Sigmoid colon (tissue), 6 donors: ENCODE measurements at regions not wholly inside any gene's neighbourhood (a gene's known extent, or its start where the extent isn't known, plus 50 kb on each side); places are given as distances from the start of the nearest gene placed in this dataset.
A peak's percentile ranks its signal among the peaks of the same experiment; 100 is the strongest.

ENCODE experiments used
- DNase-seq: peaks from one replicate; pipeline ENCODE4 v3.0.0-alpha.2; 2019
- H3K27ac ChIP-seq, 4 donors: fragments of 200-600 bp; sonication (generic); one replicate each; pipeline ENCODE4 v1.5.1; 2016 to 2019; ENCODE audit warnings: mild to moderate bottlenecking in 1 of 4
- H3K27me3 ChIP-seq, 3 donors: fragments of 200-600 bp; sonication (generic); one replicate each; pipeline ENCODE4 v1.5.1; 2019; ENCODE audit warnings: mild to moderate bottlenecking in 1 of 3
- H3K36me3 ChIP-seq, 4 donors: fragments of 200-600 bp; sonication (generic); one replicate each; pipeline ENCODE4 v1.5.1; 2016 to 2019
- H3K4me1 ChIP-seq, 4 donors: fragments of 200-600 bp; sonication (generic); one replicate each; pipeline ENCODE4 v1.5.1; 2017 to 2019
- H3K4me3 ChIP-seq, 4 donors: fragments of 200-600 bp; sonication (generic); one replicate each; pipeline ENCODE4 v1.5.1; 2017 to 2019; ENCODE audit warnings: mild to moderate bottlenecking in 2 of 4, moderate library complexity in 1 of 4
- H3K9me3 ChIP-seq, 4 donors: fragments of 200-600 bp in 3 of 4; sonication (generic) in 3 of 4; one replicate each; pipeline versions ENCODE4 v1.5.1 to v1.6.1; 2013 to 2019
- EP300 ChIP-seq, 4 donors: sonication (generic); formaldehyde crosslinking; IDR thresholded peaks; one replicate each; pipeline ENCODE4 v1.6.1; 2017; ENCODE audit warnings: antibody characterized with exemption in 4 of 4
- POLR2A ChIP-seq, 2 donors: fragments of 450-650 bp; IDR thresholded peaks; one replicate each; pipeline ENCODE4 v1.6.1; 2016; ENCODE audit warnings: antibody characterized with exemption in 2 of 2, mild to moderate bottlenecking in 2 of 2, moderate library complexity in 2 of 2
- POLR2AphosphoS5 ChIP-seq, 4 donors: sonication (generic); formaldehyde crosslinking; IDR thresholded peaks; one replicate each; pipeline ENCODE4 v1.6.1; 2017; ENCODE audit warnings: antibody characterized with exemption in 4 of 4
- WGBS, 2 donors: extraction: QIAGEN DNeasy Blood & Tissue Kit; methylation state at CpG; one replicate each; pipeline ENCODE4 v1.1.7; 2013; 5-methylcytosine and 5-hydroxymethylcytosine counted together
- intact Hi-C: fragments of 100-400 bp; cut with DNase I; formaldehyde crosslinking; loops from one replicate; pipeline ENCODE4 v1.15.1; 2023
- TF ChIP-seq, protein P1 (sequence below), 4 experiments: fragments of 450-650 bp in 3 of 4; fragments of 200-600 bp in 1 of 4; IDR thresholded peaks; one replicate each; pipeline ENCODE4 v1.5.1; 2016 to 2019; ENCODE audit warnings: antibody characterized with exemption in 4 of 4, mild to moderate bottlenecking in 3 of 4, moderate library complexity in 2 of 4
- donor health status: healthy with polysubstance abuse.
- donor health status: healthy.

GRCh38 chr2:18433872-18434271, 126.6 kb downstream of the RDH14 start:
- Histone ChIP-seq H3K36me3 (no peaks in the 10 kb centered on the region), H3K27ac (peak overlapping the region in 3 of 4 donors; percentile 53 to 65 (median 64)), H3K4me1 (peaks cover 0 to 33% (median 23%) of the 10 kb centered on the region in 4 donors), H3K9me3 (no peaks in the 10 kb centered on the region), H3K4me3 (no peak overlapping the region), H3K27me3 (no peaks in the 10 kb centered on the region)
- whole genome bisulfite sequencing, 2 donors: 75 to 91% methylated on average over 1 of the region's 1 CpG
- TF ChIP-seq POLR2AphosphoS5 (IDR thresholded peaks at IDR 0.05) (no peak), POLR2A (IDR thresholded peaks at IDR 0.05) (no peak), EP300 (IDR thresholded peaks at IDR 0.05) (no peak)
- TF ChIP-seq, protein P1, sequence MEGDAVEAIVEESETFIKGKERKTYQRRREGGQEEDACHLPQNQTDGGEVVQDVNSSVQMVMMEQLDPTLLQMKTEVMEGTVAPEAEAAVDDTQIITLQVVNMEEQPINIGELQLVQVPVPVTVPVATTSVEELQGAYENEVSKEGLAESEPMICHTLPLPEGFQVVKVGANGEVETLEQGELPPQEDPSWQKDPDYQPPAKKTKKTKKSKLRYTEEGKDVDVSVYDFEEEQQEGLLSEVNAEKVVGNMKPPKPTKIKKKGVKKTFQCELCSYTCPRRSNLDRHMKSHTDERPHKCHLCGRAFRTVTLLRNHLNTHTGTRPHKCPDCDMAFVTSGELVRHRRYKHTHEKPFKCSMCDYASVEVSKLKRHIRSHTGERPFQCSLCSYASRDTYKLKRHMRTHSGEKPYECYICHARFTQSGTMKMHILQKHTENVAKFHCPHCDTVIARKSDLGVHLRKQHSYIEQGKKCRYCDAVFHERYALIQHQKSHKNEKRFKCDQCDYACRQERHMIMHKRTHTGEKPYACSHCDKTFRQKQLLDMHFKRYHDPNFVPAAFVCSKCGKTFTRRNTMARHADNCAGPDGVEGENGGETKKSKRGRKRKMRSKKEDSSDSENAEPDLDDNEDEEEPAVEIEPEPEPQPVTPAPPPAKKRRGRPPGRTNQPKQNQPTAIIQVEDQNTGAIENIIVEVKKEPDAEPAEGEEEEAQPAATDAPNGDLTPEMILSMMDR (IDR thresholded peaks at IDR 0.05): no peak
- DNase-seq: no peak
- intact Hi-C loops: loop anchor here (5.0 kb wide), 1 partner anchor 47 kb away; no protein-coding TSS in a partner anchor

DNA sequence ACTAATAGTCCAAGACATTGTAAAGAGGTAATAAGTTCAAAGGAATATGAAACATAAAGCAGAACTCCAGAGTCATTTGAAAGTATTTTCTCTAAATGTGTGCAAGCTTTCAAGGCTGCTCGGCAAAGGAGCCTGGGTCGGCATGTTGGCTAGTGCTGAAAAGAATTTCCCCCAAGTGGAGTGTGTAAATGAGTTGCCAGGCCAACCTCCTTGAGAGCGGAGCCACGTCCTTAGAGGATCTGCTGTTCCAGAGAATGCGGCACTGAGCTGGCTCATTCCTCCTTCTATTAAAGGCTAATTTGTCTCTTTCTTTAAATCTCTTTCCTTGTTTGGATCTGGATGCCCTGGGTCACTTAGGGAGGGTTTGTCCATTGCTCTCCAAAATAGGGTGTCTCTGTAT, 127.5 kb downstream of the RDH14 start:
- peaks cover 0 to 33% (median 23%) of the 10 kb centered on the region in 4 donors for H3K4me1 ChIP-seq
- no peaks in the 10 kb centered on the region for H3K36me3 ChIP-seq
- WGBS, 2 donors: 40 to 61% methylated on average over 5 of the region's 5 CpGs
- peak overlapping the region; percentile 24 to 65 (median 58) for H3K27ac ChIP-seq
- intact Hi-C loops: loop anchor here (5.0 kb wide), 1 partner anchor 46 kb away; no protein-coding TSS in a partner anchor
- no peaks in the 10 kb centered on the region for H3K27me3 ChIP-seq
- H3K4me3 ChIP-seq: no peak overlapping the region
- TF ChIP-seq EP300 (IDR thresholded peaks at IDR 0.05) (no peak), POLR2AphosphoS5 (IDR thresholded peaks at IDR 0.05) (peak in 3 of 4 donors; percentile 16 to 36 (median 22))
- no peaks in the 10 kb centered on the region for H3K9me3 ChIP-seq
- peak; percentile 71 for DNase-seq

DNA sequence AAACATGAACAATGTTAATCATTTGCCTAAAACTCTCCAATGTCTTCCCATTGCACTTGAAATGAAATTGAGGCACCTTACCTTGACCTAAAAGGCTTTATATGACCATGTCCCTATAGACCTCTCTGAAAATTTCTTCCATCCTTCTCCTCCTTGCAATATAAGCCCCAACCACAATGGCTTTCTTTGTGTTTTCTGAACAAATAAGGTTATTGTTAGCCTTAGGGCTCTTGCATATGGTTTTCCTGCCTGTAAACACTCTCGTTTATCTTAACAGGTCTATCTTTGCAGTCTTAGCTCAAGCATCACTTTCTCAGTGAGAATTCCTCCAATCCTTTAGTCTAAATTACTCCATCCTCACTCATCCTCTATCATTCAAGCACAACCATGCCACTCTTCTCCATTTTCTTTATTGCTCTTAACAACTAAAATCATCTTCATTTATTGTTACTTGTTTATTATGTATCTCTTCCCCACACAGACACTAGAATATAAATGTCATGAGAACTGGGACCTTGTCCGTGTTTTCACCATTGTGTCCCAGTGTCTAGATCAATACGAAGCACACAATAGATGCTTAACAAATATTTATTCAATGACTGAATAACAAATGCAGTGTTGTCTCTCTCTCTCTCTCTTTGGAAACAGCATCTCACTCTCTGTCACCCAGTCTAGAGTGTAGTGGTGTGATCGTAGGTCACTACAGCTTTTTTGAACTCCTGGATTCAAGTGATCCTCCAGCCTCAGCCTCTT, 129.3 kb downstream of the RDH14 start:
- Histone ChIP-seq H3K4me1 (peaks cover 0 to 25% (median 18%) of the 10 kb centered on the region in 4 donors), H3K27me3 (no peaks in the 10 kb centered on the region), H3K27ac (no peak overlapping the region), H3K36me3 (no peaks in the 10 kb centered on the region), H3K4me3 (no peak overlapping the region), H3K9me3 (no peaks in the 10 kb centered on the region)
- intact Hi-C loops: loop anchor here (5.0 kb wide), 1 partner anchor 44 kb away; no protein-coding TSS in a partner anchor
- 64 to 80% methylated on average over 4 of the region's 4 CpGs for WGBS, 2 donors
- TF ChIP-seq EP300 (IDR thresholded peaks at IDR 0.05) (no peak), POLR2A (IDR thresholded peaks at IDR 0.05) (no peak), POLR2AphosphoS5 (IDR thresholded peaks at IDR 0.05) (no peak)
- TF ChIP-seq, protein P1 (IDR thresholded peaks at IDR 0.05): no peak
- no peak for DNase-seq

- Histone ChIP-seq H3K27ac (no peak overlapping the region), H3K4me1 (peaks cover 0 to 15% (median 13%) of the 10 kb centered on the region in 4 donors), H3K27me3 (no peaks in the 10 kb centered on the region), H3K4me3 (no peak overlapping the region), H3K9me3 (no peaks in the 10 kb centered on the region), H3K36me3 (no peaks in the 10 kb centered on the region)
- TF ChIP-seq, protein P1 (IDR thresholded peaks at IDR 0.05): no peak
- TF ChIP-seq POLR2AphosphoS5 (IDR thresholded peaks at IDR 0.05): no peak
- TF ChIP-seq POLR2A (IDR thresholded peaks at IDR 0.05): no peak
- no peak for TF ChIP-seq EP300 (IDR thresholded peaks at IDR 0.05)
- DNase-seq: no peak
- intact Hi-C loops: no loop called here
- 78 to 90% methylated on average over 6 of the region's 6 CpGs for WGBS, 2 donors
These were observed 131.9 kb downstream of the RDH14 start for GRCh38 chr2:18428516-18428915.

DNA sequence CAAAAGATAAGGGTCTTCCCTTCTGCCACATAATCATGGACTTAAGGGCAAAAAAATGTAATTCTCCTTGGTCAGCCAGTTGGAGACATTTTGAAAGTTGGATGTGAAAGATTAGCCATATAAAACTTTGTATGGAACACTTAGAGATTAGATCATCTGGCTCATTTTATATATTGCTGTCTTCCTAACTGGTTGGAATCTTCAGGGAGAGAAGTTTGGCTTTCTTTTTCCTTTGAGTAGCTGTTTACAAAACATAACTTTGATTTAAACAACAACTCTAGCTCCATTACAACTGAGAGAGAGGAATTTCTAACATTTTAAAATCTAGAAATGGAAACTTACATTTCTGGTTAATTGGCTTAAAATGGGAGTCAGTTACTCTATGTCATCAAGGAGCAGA, 132.7 kb downstream of the RDH14 start:
- Histone ChIP-seq H3K4me1 (peaks cover 0 to 7% (median 5%) of the 10 kb centered on the region in 4 donors), H3K27me3 (no peaks in the 10 kb centered on the region), H3K4me3 (no peak overlapping the region), H3K9me3 (no peaks in the 10 kb centered on the region), H3K27ac (no peak overlapping the region), H3K36me3 (no peaks in the 10 kb centered on the region)
- intact Hi-C loops: no loop called here
- TF ChIP-seq EP300 (IDR thresholded peaks at IDR 0.05): no peak
- no peak for TF ChIP-seq POLR2AphosphoS5 (IDR thresholded peaks at IDR 0.05)
- no peak for TF ChIP-seq POLR2A (IDR thresholded peaks at IDR 0.05)
- TF ChIP-seq, protein P1 (IDR thresholded peaks at IDR 0.05): no peak
- no peak for DNase-seq
